ENCODE measurements at regions not wholly inside any gene's neighbourhood (a gene's known extent, or its start where the extent isn't known, plus 50 kb on each side); places are given as distances from the start of the nearest gene placed in this dataset.

GRCh38 chr15:98228846-98229245 is 268.3 kb downstream of the ARRDC4 start:
- intact Hi-C loops (cut with DNase I) = no loop called here
- DNase-seq = no peak

DNA sequence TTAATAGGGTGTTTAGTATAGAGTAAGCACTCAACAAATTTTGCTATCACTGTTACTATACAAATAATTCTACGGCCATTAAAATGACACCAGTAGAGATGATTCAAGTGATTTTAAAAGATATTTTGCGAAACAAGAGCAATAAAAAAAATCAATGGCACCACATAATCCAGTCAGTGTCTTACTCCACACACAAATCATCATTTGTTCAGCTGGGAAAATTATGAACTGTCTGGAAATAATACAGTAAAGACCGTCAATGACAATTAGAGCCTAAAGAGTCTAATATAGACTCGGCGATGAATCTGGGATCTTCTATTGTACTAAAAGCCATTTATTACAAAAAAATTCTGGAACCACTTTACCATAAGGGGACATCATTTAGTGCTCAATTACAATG is 270.5 kb downstream of the ARRDC4 start:
- DNase-seq = no peak
- intact Hi-C loops (cut with DNase I) = no loop called here

GRCh38 chr15:98231696-98232440 is 271.4 kb downstream of the ARRDC4 start:
- intact Hi-C loops (cut with DNase I) = no loop called here
- DNase-seq = no peak

- intact Hi-C loops (cut with DNase I) = no loop called here
- no peak for DNase-seq
Observed at GRCh38 chr15:98232761-98233160, 272.3 kb downstream of the ARRDC4 start.

DNA sequence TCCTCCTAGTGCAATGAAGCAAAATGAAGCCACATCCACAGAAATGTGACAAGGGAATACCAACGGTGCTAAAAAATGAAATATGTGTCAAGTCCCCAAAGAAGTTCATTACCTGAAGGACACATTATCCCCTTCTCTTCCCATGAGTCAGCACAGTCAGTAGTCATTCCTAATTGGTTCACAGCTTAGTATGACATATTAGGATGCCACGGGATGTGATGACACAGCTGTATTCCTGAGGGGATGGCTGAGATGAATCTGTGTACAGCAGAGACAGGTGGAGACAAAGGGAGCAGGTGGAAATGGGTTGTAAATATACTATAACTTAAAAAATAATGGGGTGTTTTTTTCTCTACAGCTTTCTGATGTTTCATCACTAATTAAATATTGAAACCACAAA is 273.4 kb downstream of the ARRDC4 start:
- intact Hi-C loops (cut with DNase I) = no loop called here
- no peak for DNase-seq

GRCh38 chr15:98240303-98240702 is 279.8 kb downstream of the ARRDC4 start:
- intact Hi-C loops (cut with DNase I) = no loop called here
- no peak for DNase-seq

DNA sequence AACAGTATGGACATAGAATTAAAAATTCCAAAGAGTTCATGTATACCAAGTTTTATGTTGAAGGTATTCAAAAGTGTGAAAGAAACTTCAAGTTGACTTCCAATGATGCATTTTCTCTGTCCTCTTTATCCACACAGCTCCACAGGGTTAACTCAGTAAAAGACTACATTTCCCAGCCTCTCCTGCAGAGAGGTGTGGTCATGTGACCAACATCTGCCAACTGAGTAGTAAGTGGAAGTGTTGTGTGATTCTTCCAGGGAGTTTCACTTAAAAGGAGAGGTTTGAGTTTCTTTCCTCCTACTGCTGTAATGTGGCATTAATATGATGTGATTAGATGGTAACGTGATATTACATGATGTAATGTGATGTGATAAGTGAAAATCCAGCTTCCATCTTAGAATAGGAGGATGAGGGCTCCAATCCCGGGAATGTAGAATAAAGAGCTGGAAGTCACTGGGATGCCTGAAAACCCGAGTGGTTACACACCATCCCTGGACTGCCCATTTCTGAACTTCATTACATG is 280.6 kb downstream of the ARRDC4 start:
- intact Hi-C loops (cut with DNase I) = no loop called here
- DNase-seq = no peak

- intact Hi-C loops (cut with DNase I) = no loop called here
- no peak for DNase-seq
Observed at GRCh38 chr15:98257290-98257689, 296.8 kb downstream of the ARRDC4 start.

DNA sequence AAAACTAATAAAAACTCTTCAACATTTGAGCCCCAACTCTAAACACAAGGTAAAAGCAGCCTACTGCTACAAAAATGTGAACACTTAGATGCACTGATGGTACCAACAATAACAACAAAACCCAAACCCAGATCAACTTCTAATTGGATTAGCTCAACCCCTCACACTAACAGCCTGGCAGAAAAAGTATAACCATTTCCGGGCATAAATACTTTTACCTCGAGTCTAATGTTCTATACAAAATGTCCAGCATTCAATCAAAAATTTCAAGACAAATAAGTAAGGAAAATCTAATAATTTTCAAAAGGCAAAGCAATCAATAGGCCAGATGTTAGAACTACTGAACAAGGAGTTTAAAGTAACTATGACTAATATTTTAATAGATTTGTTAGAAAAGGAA is 303.3 kb downstream of the ARRDC4 start:
- intact Hi-C loops (cut with DNase I) = no loop called here
- DNase-seq = no peak

DNA sequence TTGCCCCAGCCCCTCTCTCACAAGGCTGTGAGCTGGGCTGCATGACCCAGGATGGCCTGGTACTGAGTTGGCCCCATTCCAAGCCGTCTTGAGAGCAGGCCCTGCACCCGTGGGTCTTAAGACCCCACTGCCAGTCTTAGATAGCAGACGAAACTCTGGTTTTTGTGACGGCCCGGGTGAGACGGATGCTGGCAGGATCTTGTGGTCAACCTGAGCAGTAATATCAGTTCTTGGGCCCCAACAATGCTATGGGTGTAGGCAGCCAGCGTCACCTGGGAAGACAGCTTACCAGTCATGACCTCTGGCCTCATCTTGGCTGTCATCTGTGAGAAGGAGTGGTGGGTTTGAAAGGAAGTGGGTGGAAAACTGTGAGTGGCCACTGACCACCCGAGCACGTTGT is 305.8 kb downstream of the ARRDC4 start:
- DNase-seq = no peak
- intact Hi-C loops (cut with DNase I) = no loop called here

DNA sequence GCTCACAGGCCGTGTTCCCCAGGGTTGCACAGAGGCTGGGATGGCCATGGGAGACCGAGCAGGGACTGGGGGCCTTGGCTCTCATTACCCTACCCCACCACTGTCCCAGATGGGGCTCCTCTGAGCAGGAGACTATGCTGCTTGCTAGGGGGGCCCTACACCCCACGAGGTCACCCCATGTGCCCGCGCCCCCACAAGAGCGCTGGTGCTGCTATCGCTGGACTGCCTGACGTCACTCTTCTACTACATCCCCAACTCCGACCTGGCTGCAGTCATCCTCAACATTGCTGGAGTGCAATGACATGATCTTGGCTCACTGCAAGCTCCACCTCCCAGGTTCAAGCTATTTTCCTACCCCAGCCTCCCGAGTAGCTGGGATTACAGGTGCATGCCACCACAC is 307.7 kb downstream of the ARRDC4 start:
- intact Hi-C loops (cut with DNase I) = no loop called here

GRCh38 chr15:98272625-98273024 is 312.1 kb downstream of the ARRDC4 start:
- no peak for DNase-seq
- intact Hi-C loops (cut with DNase I) = no loop called here

More for the DNA sequence above, 307.7 kb downstream of the ARRDC4 start:
- DNase-seq = no peak

- DNase-seq = no peak
- intact Hi-C loops (cut with DNase I) = no loop called here
Observed at GRCh38 chr15:98276018-98276417, 315.5 kb downstream of the ARRDC4 start.

GRCh38 chr15:98277602-98278001 is 317.1 kb downstream of the ARRDC4 start:
- DNase-seq = no peak
- intact Hi-C loops (cut with DNase I) = no loop called here

GRCh38 chr15:98280284-98280975 is 319.9 kb downstream of the ARRDC4 start:
- no peak for DNase-seq
- intact Hi-C loops (cut with DNase I) = no loop called here

DNA sequence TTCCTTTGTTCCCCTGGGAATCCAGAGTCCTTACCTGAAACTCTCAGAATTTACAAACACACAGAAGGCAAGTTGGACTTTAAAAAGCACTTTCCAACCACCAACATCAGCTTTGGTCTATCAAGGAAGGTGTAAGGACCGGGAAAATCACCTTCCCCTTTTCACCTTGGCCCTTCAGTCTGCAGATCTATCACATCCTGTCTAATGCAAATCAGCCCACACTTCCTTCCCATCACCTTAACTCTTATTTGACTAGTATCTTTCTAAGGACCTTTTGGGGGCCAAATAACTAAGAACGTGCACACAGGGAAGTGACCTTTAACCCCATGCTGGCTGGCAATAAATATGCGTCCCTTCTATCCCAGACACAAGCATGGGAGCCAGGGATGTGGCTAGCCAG is 320.6 kb downstream of the ARRDC4 start:
- DNase-seq = no peak
- intact Hi-C loops (cut with DNase I) = no loop called here

DNA sequence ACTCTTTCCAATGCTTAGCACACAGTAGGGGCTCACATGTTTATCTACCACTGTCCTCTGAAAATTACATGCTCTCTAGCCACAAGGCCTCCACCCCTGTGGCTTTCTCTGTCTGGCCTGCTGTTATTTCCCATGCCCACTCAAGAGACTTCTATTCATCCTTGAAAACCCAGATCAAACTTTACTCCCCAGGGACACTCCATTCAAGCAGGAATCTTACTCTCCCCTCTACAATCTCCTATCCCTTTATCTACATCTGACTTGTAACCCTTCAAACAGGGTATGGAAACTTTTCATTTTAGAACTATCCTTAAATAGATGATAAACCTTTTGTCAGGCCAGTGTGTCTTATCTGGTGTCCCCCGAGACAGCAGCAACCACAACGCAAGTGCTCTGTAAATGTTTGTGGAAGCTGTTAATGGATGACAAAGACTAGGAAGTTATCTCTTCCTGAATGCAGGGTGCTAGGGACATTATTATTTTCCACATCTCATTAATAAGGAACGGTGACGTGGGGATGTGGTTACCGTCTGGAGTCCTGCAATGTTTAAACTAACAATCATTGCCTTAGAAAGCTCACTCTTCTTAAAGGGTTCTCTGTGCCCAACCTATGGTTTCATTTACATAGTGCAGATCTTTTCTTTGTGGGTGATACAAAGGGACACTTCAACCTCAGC is 322.3 kb downstream of the ARRDC4 start:
- no peak for DNase-seq
- intact Hi-C loops (cut with DNase I) = no loop called here

DNA sequence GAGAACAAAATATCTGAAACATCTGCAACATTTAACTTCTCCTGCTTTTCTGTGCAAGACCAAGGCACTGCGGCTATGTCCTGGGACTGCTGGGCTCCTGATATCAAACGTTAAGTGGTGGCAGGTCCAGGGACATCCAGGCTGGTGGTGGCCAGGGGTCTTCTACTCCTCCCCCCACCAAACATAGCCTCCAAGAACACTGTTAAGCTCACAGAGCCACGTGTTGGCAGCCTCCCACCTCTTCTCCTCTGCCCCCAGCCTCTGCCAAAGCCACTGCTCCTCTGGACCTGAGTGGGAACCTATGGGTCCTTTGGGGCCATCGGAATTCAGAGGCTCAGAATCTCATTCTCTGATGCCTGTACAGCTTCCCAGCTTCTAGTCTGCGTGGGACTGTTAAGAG is 325.7 kb downstream of the ARRDC4 start:
- intact Hi-C loops (cut with DNase I) = no loop called here
- DNase-seq = peak in 2 of 42 donors; percentile 9 to 34

GRCh38 chr15:98286831-98287230 is 326.3 kb downstream of the ARRDC4 start:
- intact Hi-C loops (cut with DNase I) = no loop called here
- no peak for DNase-seq

DNA sequence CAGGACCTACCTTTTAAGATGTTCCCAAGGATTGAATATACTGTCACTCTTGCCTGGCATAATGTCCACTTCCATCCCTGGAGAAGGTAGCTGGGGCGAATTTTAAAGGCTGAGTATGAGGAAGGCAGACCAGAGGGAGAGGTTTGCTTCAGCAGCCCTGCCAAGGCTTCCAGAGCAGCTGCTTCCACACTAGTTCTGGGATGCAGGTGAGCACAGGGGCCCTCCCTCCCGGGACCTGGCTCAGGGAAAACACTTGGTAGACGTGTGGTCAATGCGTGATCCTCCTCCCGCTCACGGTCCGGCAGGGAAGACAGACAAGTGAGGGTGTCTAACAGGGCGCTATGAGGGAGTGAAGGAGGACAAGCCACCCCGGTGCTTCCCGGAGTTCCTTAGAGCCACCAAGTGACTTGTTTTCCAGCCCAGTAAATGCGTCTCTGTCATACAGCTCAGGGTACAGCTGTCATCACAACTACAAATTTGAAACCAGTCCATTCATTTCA is 327.6 kb downstream of the ARRDC4 start:
- intact Hi-C loops (cut with DNase I) = no loop called here
- peak in 1 of 42 donors; percentile 22 for DNase-seq
